H1 (cell line): ENCODE measurements at regions not wholly inside any gene's neighbourhood (a gene's known extent, or its start where the extent isn't known, plus 50 kb on each side); places are given as distances from the start of the nearest gene placed in this dataset.

Experiments used
- CTCF ChIA-PET: fragments of 300-600 bp; sonication (Branson Sonifier 250); formaldehyde crosslinking; loops from one replicate; lab custom pipeline; 2021; ENCODE audit not compliant: partially characterized antibody; lab: Charles Lee
- POLR2A ChIA-PET: fragments of 300-600 bp; sonication (Branson Sonifier 250); formaldehyde crosslinking; loops from one replicate; lab custom pipeline; 2021; ENCODE audit warnings: inconsistent platforms; ENCODE audit not compliant: partially characterized antibody; lab: Charles Lee
- DNase-seq, 2 experiments: peaks; one replicate each; pipeline versions ENCODE4 v3.0.0 to v3.0.0-alpha.2; 2010 to 2022; ENCODE audit warnings: low spot score in 2 of 2, low read depth in 1 of 2, mixed read lengths in 1 of 2
- FAIRE-seq: peaks from 2 replicates; lab custom pipeline; 2011; peaks lifted over from hg19 to GRCh38; lab: Jason Lieb, UNC
- H2AFZ ChIP-seq: 2 replicates; pipeline ENCODE4 v1.8.1; 2012; ENCODE audit warnings: low read length, inconsistent platforms
- H2AK5ac ChIP-seq: 2 replicates; pipeline ENCODE4 v1.6.1; 2013; ENCODE audit warnings: low read depth, low read length
- H2BK120ac ChIP-seq: replicated peaks from 2 replicates; pipeline ENCODE3; 2013; ENCODE audit warnings: low read depth, low read length, inconsistent platforms
- H2BK12ac ChIP-seq: 2 replicates; pipeline ENCODE4 v1.6.1; 2013; ENCODE audit warnings: low read depth, low read length
- H2BK15ac ChIP-seq: 2 replicates; pipeline ENCODE4 v1.6.1; 2013; ENCODE audit warnings: low read length
- H2BK20ac ChIP-seq: 2 replicates; pipeline ENCODE4 v1.6.1; 2013; ENCODE audit warnings: low read length
- H2BK5ac ChIP-seq: 2 replicates; pipeline ENCODE4 v1.6.1; 2013; ENCODE audit warnings: low read depth, low read length
- H3K14ac ChIP-seq: 2 replicates; pipeline ENCODE4 v1.6.1; 2013; ENCODE audit warnings: inconsistent platforms; ENCODE audit not compliant: insufficient read length
- H3K18ac ChIP-seq: 2 replicates; pipeline ENCODE4 v1.6.1; 2013; ENCODE audit warnings: low read length; ENCODE audit errors: extremely low read depth
- H3K23ac ChIP-seq: 2 replicates; pipeline ENCODE4 v1.6.1; 2013; ENCODE audit warnings: inconsistent platforms; ENCODE audit not compliant: insufficient read length
- H3K23me2 ChIP-seq: 2 replicates; pipeline ENCODE4 v1.6.1; 2013; ENCODE audit warnings: low read depth, low read length
- H3K27ac ChIP-seq: 2 replicates; pipeline ENCODE4 v1.6.1; 2011; ENCODE audit warnings: low read depth, low read length, inconsistent platforms
- H3K27me3 ChIP-seq, 4 experiments: replicated peaks in 1 of 4; 1 replicate in 1 of 4; 2 replicates in 3 of 4; pipeline versions ENCODE4 v1.6.1 to v1.8.1; 2011 to 2013; ENCODE audit warnings: low read length in 3 of 4, mild to moderate bottlenecking in 3 of 4, inconsistent platforms in 2 of 4, mixed read lengths in 2 of 4, moderate library complexity in 1 of 4; ENCODE audit not compliant: control insufficient read depth in 3 of 4, insufficient read depth in 3 of 4; ENCODE audit errors: extremely low read depth in 1 of 4
- H3K36me3 ChIP-seq, 4 experiments: 2 replicates each; pipeline versions ENCODE4 v1.6.1 to v1.8.1; 2011 to 2013; ENCODE audit warnings: mild to moderate bottlenecking in 4 of 4, low read length in 3 of 4, moderate library complexity in 2 of 4, control low read depth in 1 of 4, inconsistent platforms in 1 of 4; ENCODE audit not compliant: insufficient read depth in 4 of 4, control insufficient read depth in 2 of 4
- H3K4ac ChIP-seq: replicated peaks from 2 replicates; pipeline ENCODE3; 2013; ENCODE audit warnings: low read length, low read depth, mixed read lengths, inconsistent platforms; ENCODE audit not compliant: insufficient read length
- H3K4me1 ChIP-seq, 4 experiments: replicated peaks in 1 of 4; 1 replicate in 1 of 4; 2 replicates in 3 of 4; pipeline versions ENCODE4 v1.6.1 to v1.8.1; 2011 to 2013; ENCODE audit warnings: low read length in 3 of 4, inconsistent platforms in 2 of 4, mixed read lengths in 1 of 4; ENCODE audit not compliant: insufficient read depth in 4 of 4, control insufficient read depth in 3 of 4
- H3K4me2 ChIP-seq, 2 experiments: 2 replicates each; pipeline versions ENCODE4 v1.6.1 to v1.8.1; 2011 to 2013; ENCODE audit warnings: low read depth in 2 of 2, low read length in 2 of 2, control low read depth in 1 of 2, inconsistent platforms in 1 of 2, mild to moderate bottlenecking in 1 of 2; ENCODE audit not compliant: insufficient read depth in 1 of 2
- H3K4me3 ChIP-seq, 4 experiments: fragments of 200-600, 300-600 bp in 1 of 4; sonication (generic), shearing (Covaris generic), sonication (Bioruptor Twin) in 1 of 4; 2 replicates each; pipeline versions ENCODE4 v1.5.1 to v1.8.1; 2011 to 2016; ENCODE audit warnings: low read length in 4 of 4, low read depth in 3 of 4, control low read depth in 2 of 4, inconsistent platforms in 2 of 4, mild to moderate bottlenecking in 2 of 4, mixed read lengths in 1 of 4, moderate library complexity in 1 of 4; ENCODE audit not compliant: insufficient read depth in 2 of 4; ENCODE audit errors: extremely low read depth in 1 of 4
- H3K56ac ChIP-seq: replicated peaks from 2 replicates; pipeline ENCODE3; 2013; ENCODE audit warnings: low read depth, mild to moderate bottlenecking, mixed read lengths, low read length, inconsistent platforms; ENCODE audit not compliant: insufficient read length
- H3K79me1 ChIP-seq: 2 replicates; pipeline ENCODE4 v1.6.1; 2013; ENCODE audit warnings: low read depth, low read length, control low read depth
- H3K79me2 ChIP-seq, 2 experiments: 2 replicates each; pipeline versions ENCODE4 v1.6.1 to v1.8.1; 2012 to 2013; ENCODE audit warnings: low read length in 2 of 2, mild to moderate bottlenecking in 2 of 2, inconsistent platforms in 1 of 2; ENCODE audit not compliant: insufficient read depth in 2 of 2, control insufficient read depth in 1 of 2
- H3K9ac ChIP-seq, 4 experiments: replicated peaks in 1 of 4; 1 replicate in 1 of 4; 2 replicates in 3 of 4; pipeline versions ENCODE4 v1.6.1 to v1.8.1; 2011 to 2013; ENCODE audit warnings: low read depth in 3 of 4, low read length in 3 of 4, control low read depth in 2 of 4, mild to moderate bottlenecking in 2 of 4, moderate library complexity in 2 of 4, inconsistent platforms in 1 of 4; ENCODE audit errors: extremely low read depth in 1 of 4
- H3K9me3 ChIP-seq, 2 experiments: 2 replicates each; pipeline versions ENCODE4 v1.6.1 to v1.8.1; 2012 to 2013; ENCODE audit warnings: mild to moderate bottlenecking in 2 of 2, moderate library complexity in 2 of 2, control low read depth in 1 of 2, inconsistent platforms in 1 of 2, low read depth in 1 of 2, low read length in 1 of 2, mixed read lengths in 1 of 2; ENCODE audit not compliant: insufficient read depth in 2 of 2
- H4K20me1 ChIP-seq, 2 experiments: replicated peaks in 1 of 2; 2 replicates each; pipeline versions ENCODE3 to v1.8.1; 2011 to 2013; ENCODE audit warnings: inconsistent platforms in 2 of 2, low read length in 2 of 2, mild to moderate bottlenecking in 1 of 2; ENCODE audit not compliant: insufficient read depth in 2 of 2, control insufficient read depth in 1 of 2
- H4K5ac ChIP-seq: 2 replicates; pipeline ENCODE4 v1.6.1; 2013; ENCODE audit warnings: low read length, low read depth, mixed read lengths, inconsistent platforms; ENCODE audit not compliant: insufficient read length
- H4K8ac ChIP-seq: 2 replicates; pipeline ENCODE4 v1.8.0; 2013; ENCODE audit warnings: mild to moderate bottlenecking, moderate library complexity, low read length, inconsistent platforms; ENCODE audit not compliant: insufficient read depth; ENCODE audit errors: extremely low read depth
- H4K91ac ChIP-seq: replicated peaks from 2 replicates; pipeline ENCODE3; 2013; ENCODE audit warnings: low read length, mixed read lengths, inconsistent platforms; ENCODE audit not compliant: insufficient read length
- TAF1 ChIP-seq: IDR thresholded peaks from 2 replicates; pipeline ENCODE4 v1.6.1; 2011; ENCODE audit warnings: mild to moderate bottlenecking, low read depth, low read length
- WGBS, 2 experiments: shearing (Covaris generic) in 1 of 2; methylation state at CpG; one replicate each; pipeline versions ENCODE4 v1.1.6 to v1.1.7; 2013 to 2015; ENCODE audit warnings: low lambda C conversion rate in 2 of 2, mixed read lengths in 2 of 2, inconsistent platforms in 1 of 2, low coverage in 1 of 2, missing lambda C conversion rate in 1 of 2; ENCODE audit not compliant: insufficient replicate concordance in 2 of 2, insufficient coverage in 1 of 2, insufficient read length in 1 of 2; ENCODE audit errors: extremely low coverage in 1 of 2, missing lambda C conversion rate in 1 of 2; 5-methylcytosine and 5-hydroxymethylcytosine counted together

DNA sequence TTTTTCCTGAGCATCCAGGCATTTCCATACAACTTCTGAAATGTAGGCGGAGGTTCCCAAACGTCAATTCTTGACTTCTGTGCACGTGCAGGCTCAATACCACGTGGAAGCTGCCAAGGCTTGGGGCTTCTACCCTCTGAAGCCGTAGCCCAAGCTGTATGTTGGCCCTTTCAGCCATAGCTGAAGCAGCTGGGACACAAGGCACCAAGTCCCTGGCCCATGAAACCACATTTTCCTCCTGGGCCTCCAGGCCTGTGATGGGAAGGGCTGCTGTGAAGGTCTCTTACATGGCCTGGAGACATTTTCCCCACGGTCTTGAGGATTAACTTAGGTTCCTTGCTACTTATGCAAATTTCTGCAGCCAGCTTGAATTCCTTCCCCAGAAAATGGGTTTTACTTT lies 103.6 kb downstream of the NREP start:
- no peak overlapping the region for H4K8ac ChIP-seq
- no peak overlapping the region for H2AFZ ChIP-seq
- no peak overlapping the region for H3K4me3 ChIP-seq
- no peak overlapping the region for H2BK5ac ChIP-seq
- no peak overlapping the region for H2AK5ac ChIP-seq
- H2BK12ac ChIP-seq: no peak overlapping the region
- WGBS, 2 experiments: 78% methylated on average over 6 of the region's 6 CpGs; no CpG with 5 or more reads in 1 of the 2 experiments
- no peaks in the 10 kb centered on the region for H3K36me3 ChIP-seq
- FAIRE-seq (no peak), DNase-seq (no peak)
- no peak overlapping the region for H3K4ac ChIP-seq
- no peaks in the 10 kb centered on the region for H3K27me3 ChIP-seq
- H4K5ac ChIP-seq: no peak overlapping the region
- TF ChIP-seq TAF1: no peak
- no peaks in the 10 kb centered on the region for H3K9me3 ChIP-seq
- H3K4me2 ChIP-seq: no peak overlapping the region
- H3K23me2 ChIP-seq: no peaks in the 10 kb centered on the region
- H4K91ac ChIP-seq: no peak overlapping the region
- H3K18ac ChIP-seq: no peak overlapping the region
- no peak overlapping the region for H3K27ac ChIP-seq
- H2BK20ac ChIP-seq: no peak overlapping the region
- H3K56ac ChIP-seq: no peak overlapping the region
- H3K9ac ChIP-seq: no peak overlapping the region
- no peaks in the 10 kb centered on the region for H3K79me2 ChIP-seq
- H2BK15ac ChIP-seq: no peak overlapping the region
- H2BK120ac ChIP-seq: no peak overlapping the region
- ChIA-PET POLR2A (no interaction called here), CTCF (no interaction called here)
- no peaks in the 10 kb centered on the region for H3K4me1 ChIP-seq
- H4K20me1 ChIP-seq: no peaks in the 10 kb centered on the region
- H3K79me1 ChIP-seq: no peaks in the 10 kb centered on the region
- no peak overlapping the region for H3K14ac ChIP-seq
- no peak overlapping the region for H3K23ac ChIP-seq
